Gastroesophageal sphincter (tissue), 4 donors: ENCODE measurements at regions not wholly inside any gene's neighbourhood (a gene's known extent, or its start where the extent isn't known, plus 50 kb on each side); places are given as distances from the start of the nearest gene placed in this dataset.

ENCODE experiments used
- ATAC-seq: fragments of 150-250 bp; one replicate; pipeline ENCODE4 v1.9.1; 2016; ENCODE audit warnings: mild to moderate bottlenecking, moderate library complexity
- H3K27ac ChIP-seq, 4 donors: fragments of 200-600 bp; sonication (generic) in 3 of 4; 1 replicate in 3 of 4; 2 replicates in 1 of 4; pipeline ENCODE4 v1.5.1; 2016 to 2019
- H3K27me3 ChIP-seq: fragments of 200-600 bp; sonication (generic); one replicate; pipeline ENCODE4 v1.5.1; 2019
- H3K36me3 ChIP-seq, 2 donors: fragments of 200-600 bp; sonication (generic); one replicate each; pipeline ENCODE4 v1.5.1; 2019; ENCODE audit warnings: control low read depth in 1 of 2
- H3K4me1 ChIP-seq, 3 donors: fragments of 200-600 bp; sonication (generic); 1 replicate in 2 of 3; 2 replicates in 1 of 3; pipeline ENCODE4 v1.5.1; 2016 to 2019; ENCODE audit warnings: control low read depth in 2 of 3
- H3K4me3 ChIP-seq, 2 donors: fragments of 200-600 bp; sonication (generic); one replicate each; pipeline ENCODE4 v1.5.1; 2019; ENCODE audit warnings: mild to moderate bottlenecking in 1 of 2, moderate library complexity in 1 of 2
- H3K9me3 ChIP-seq, 3 donors: fragments of 200-600 bp; sonication (generic); one replicate each; pipeline ENCODE4 v1.5.1; 2017 to 2019; ENCODE audit warnings: control low read depth in 2 of 3
- EP300 ChIP-seq: sonication (generic); formaldehyde crosslinking; IDR thresholded peaks from one replicate; pipeline ENCODE4 v1.6.1; 2017; ENCODE audit warnings: antibody characterized with exemption, mild to moderate bottlenecking
- POLR2A ChIP-seq, 2 donors: fragments of 450-650 bp; IDR thresholded peaks; one replicate each; pipeline ENCODE4 v1.6.1; 2017; ENCODE audit warnings: antibody characterized with exemption in 2 of 2, mild to moderate bottlenecking in 2 of 2, moderate library complexity in 1 of 2
- POLR2AphosphoS5 ChIP-seq: sonication (generic); formaldehyde crosslinking; IDR thresholded peaks from one replicate; pipeline ENCODE4 v1.6.1; 2017; ENCODE audit warnings: antibody characterized with exemption
- WGBS, 2 donors: methylation state at CpG; one replicate each; pipeline ENCODE4 v1.1.5; 2018; ENCODE audit warnings: low coverage in 1 of 2; 5-methylcytosine and 5-hydroxymethylcytosine counted together
- TF ChIP-seq, protein P1 (sequence below), 4 experiments: fragments of 200-600 bp in 2 of 4; fragments of 450-650 bp in 2 of 4; sonication (generic) in 1 of 4; IDR thresholded peaks; one replicate each; pipeline ENCODE4 v1.5.1; 2017 to 2019; ENCODE audit warnings: antibody characterized with exemption in 4 of 4, mild to moderate bottlenecking in 2 of 4, moderate library complexity in 2 of 4

DNA sequence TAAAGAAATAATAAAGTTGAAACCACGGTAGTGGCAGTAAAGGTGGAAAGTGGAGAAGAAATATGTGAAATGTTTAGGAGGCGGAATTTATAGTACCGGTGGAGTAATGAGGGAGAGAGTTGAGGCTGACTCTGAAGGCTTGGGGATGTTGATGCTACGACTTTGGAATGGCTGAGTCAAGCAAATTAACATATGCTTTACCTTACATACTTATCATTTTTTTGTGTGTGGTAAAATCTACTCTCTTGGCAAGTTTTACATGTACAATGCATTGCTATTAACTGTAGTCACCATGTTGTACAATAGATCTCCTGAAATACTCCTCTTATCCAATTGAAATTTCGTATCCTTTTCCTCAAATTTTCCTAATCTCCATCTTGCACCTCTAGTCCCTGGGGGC lies 179.0 kb downstream of the TAF11L14 start:
- no peak overlapping the region for H3K27ac ChIP-seq
- no peaks in the 10 kb centered on the region for H3K9me3 ChIP-seq
- no peaks in the 10 kb centered on the region for H3K36me3 ChIP-seq
- H3K4me3 ChIP-seq: no peak overlapping the region
- no peaks in the 10 kb centered on the region for H3K4me1 ChIP-seq
- 82 to 88% methylated on average over 5 of the region's 5 CpGs for WGBS, 2 donors
- ATAC-seq: no peak
- TF ChIP-seq, protein P1, sequence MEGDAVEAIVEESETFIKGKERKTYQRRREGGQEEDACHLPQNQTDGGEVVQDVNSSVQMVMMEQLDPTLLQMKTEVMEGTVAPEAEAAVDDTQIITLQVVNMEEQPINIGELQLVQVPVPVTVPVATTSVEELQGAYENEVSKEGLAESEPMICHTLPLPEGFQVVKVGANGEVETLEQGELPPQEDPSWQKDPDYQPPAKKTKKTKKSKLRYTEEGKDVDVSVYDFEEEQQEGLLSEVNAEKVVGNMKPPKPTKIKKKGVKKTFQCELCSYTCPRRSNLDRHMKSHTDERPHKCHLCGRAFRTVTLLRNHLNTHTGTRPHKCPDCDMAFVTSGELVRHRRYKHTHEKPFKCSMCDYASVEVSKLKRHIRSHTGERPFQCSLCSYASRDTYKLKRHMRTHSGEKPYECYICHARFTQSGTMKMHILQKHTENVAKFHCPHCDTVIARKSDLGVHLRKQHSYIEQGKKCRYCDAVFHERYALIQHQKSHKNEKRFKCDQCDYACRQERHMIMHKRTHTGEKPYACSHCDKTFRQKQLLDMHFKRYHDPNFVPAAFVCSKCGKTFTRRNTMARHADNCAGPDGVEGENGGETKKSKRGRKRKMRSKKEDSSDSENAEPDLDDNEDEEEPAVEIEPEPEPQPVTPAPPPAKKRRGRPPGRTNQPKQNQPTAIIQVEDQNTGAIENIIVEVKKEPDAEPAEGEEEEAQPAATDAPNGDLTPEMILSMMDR (IDR thresholded peaks at IDR 0.05): no peak
- TF ChIP-seq EP300 (no peak), POLR2AphosphoS5 (no peak), POLR2A (IDR thresholded peaks at IDR 0.05) (no peak)
- H3K27me3 ChIP-seq: no peaks in the 10 kb centered on the region

DNA sequence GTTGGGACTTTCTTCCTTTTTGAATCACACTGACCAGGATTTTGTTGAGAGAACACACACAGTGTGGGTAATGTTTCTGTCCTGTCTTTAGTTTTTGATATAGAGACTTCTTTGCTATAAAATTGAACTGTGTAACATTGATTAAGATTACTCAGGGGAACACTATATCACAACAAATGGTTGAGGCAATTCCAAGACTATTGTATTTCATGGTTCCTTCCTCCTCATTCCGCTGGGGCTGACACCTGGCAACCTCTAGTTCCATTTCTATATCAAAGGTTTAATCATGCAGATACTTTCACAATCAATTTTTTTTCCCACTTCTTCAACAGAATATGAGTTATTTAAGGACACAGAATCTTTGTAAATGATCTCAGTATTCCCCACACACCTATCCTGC lies 182.2 kb downstream of the TAF11L14 start:
- Histone ChIP-seq H3K4me1 (no peaks in the 10 kb centered on the region), H3K36me3 (no peaks in the 10 kb centered on the region), H3K9me3 (no peaks in the 10 kb centered on the region), H3K27ac (no peak overlapping the region), H3K4me3 (no peak overlapping the region), H3K27me3 (no peaks in the 10 kb centered on the region)
- 50 to 69% methylated on average over 1 of the region's 1 CpG for WGBS, 2 donors
- no peak for ATAC-seq
- TF ChIP-seq POLR2A (IDR thresholded peaks at IDR 0.05): no peak
- TF ChIP-seq EP300: no peak
- no peak for TF ChIP-seq POLR2AphosphoS5
- TF ChIP-seq, protein P1 (IDR thresholded peaks at IDR 0.05): no peak

DNA sequence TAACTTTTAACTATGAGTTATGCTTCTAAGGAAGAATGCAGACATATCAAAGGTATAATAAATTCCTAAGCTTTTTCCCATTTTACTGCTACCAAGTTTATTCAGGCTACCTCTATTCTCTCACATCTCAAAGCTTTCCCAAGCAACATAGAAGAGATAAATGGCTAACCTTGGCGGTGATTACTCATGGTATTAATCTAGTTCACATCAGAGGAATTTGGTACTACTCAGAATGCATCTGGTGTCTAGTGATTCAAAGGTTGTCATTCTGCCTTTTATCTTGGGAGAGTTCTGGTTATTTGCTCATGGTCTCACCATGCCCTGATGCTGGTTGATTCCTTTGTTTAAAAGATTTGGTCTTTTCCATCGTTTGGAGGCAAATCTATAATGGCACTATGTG lies 182.7 kb downstream of the TAF11L14 start:
- 43 to 58% methylated on average over 2 of the region's 2 CpGs for WGBS, 2 donors
- ATAC-seq: no peak

DNA sequence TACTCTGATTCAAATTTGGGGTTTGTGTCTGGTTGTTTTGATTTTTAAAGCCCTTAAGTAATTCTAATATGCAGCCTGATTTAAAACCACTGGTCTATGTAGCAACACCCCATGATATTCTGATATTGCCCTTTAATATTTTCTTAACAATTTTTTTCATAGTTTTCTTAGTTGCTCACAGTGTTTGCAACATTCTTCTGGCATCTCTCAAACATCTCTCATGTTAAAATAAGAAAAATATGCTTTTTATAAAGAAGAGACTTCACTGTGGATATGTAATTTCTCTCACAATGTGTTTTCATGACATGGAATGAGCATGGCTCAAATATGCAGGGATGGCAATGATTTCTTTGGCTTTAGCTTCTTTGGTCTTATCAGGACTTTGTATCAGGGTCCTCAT lies 183.7 kb downstream of the TAF11L14 start:
- no peak overlapping the region for H3K4me3 ChIP-seq
- H3K4me1 ChIP-seq: no peaks in the 10 kb centered on the region
- no peaks in the 10 kb centered on the region for H3K9me3 ChIP-seq
- H3K27ac ChIP-seq: no peak overlapping the region
- TF ChIP-seq POLR2AphosphoS5 (no peak), POLR2A (IDR thresholded peaks at IDR 0.05) (no peak), EP300 (no peak)
- TF ChIP-seq, protein P1 (IDR thresholded peaks at IDR 0.05): no peak
- no peaks in the 10 kb centered on the region for H3K27me3 ChIP-seq
- no peak for ATAC-seq
- no peaks in the 10 kb centered on the region for H3K36me3 ChIP-seq

More for the DNA sequence above, 182.7 kb downstream of the TAF11L14 start:
- no peaks in the 10 kb centered on the region for H3K9me3 ChIP-seq
- no peaks in the 10 kb centered on the region for H3K27me3 ChIP-seq
- no peak overlapping the region for H3K27ac ChIP-seq
- H3K4me3 ChIP-seq: no peak overlapping the region
- no peaks in the 10 kb centered on the region for H3K4me1 ChIP-seq
- TF ChIP-seq POLR2AphosphoS5 (no peak), EP300 (no peak), POLR2A (IDR thresholded peaks at IDR 0.05) (no peak)
- TF ChIP-seq, protein P1 (IDR thresholded peaks at IDR 0.05): no peak
- no peaks in the 10 kb centered on the region for H3K36me3 ChIP-seq

DNA sequence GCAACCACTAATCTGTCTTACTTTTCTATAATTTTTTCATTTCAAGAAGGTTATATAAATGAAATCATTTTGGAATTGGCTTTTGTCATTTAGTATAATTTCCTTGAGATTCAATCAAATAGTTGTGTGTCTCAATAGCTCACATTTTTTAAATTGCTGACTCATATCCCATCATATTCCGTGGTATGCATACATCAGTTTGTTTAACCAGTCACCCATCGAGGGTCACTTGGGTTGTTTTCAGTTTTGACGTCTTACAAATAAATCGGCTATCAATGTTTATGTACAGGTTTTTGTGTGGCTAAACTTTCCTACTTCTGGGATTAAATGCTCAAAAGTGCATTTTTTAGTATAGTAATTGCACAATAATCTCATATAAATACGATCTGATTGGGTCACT lies 185.5 kb downstream of the TAF11L14 start:
- ATAC-seq: no peak
- Histone ChIP-seq H3K27me3 (no peaks in the 10 kb centered on the region), H3K27ac (no peak overlapping the region), H3K4me1 (no peaks in the 10 kb centered on the region), H3K9me3 (no peaks in the 10 kb centered on the region), H3K36me3 (no peaks in the 10 kb centered on the region), H3K4me3 (no peak overlapping the region)
- 48 to 50% methylated on average over 1 to 5 of the region's 5 CpGs for WGBS, 2 donors
- TF ChIP-seq POLR2A (IDR thresholded peaks at IDR 0.05) (no peak), POLR2AphosphoS5 (no peak), EP300 (no peak)
- TF ChIP-seq, protein P1 (IDR thresholded peaks at IDR 0.05): no peak
